Adrenal gland (tissue), 9 donors: ENCODE measurements at regions not wholly inside any gene's neighbourhood (a gene's known extent, or its start where the extent isn't known, plus 50 kb on each side); places are given as distances from the start of the nearest gene placed in this dataset.

Experiments used
- DNase-seq, 7 donors: peaks; one replicate each; pipeline ENCODE4 v3.0.0-alpha.2; 2019 to 2020
- H3K27ac ChIP-seq, 5 donors: fragments of 200-600 bp; sonication (generic) in 4 of 5; 1 replicate in 3 of 5; 2 replicates in 2 of 5; pipeline versions ENCODE4 v1.5.1 to v1.8.0; 2016 to 2020; ENCODE audit warnings: mild to moderate bottlenecking in 1 of 5
- H3K27me3 ChIP-seq: fragments of 200-600 bp; 2 replicates; pipeline ENCODE4 v1.8.0; 2021
- H3K36me3 ChIP-seq, 2 donors: fragments of 200-600 bp; replicated peaks in 1 of 2; 1 replicate in 1 of 2; 2 replicates in 1 of 2; pipeline versions ENCODE4 v1.5.1 to v1.8.0; 2018 to 2022
- H3K4me1 ChIP-seq, 2 donors: fragments of 200-600 bp; replicated peaks in 1 of 2; 1 replicate in 1 of 2; 2 replicates in 1 of 2; pipeline versions ENCODE4 v1.5.1 to v1.8.0; 2018 to 2021
- H3K4me3 ChIP-seq, 4 donors: fragments of 200-600 bp; sonication (generic) in 3 of 4; one replicate each; pipeline ENCODE4 v1.5.1; 2016 to 2018
- H3K9me3 ChIP-seq, 3 donors: fragments of 200-600 bp; sonication (generic) in 1 of 3; replicated peaks in 1 of 3; 1 replicate in 2 of 3; 2 replicates in 1 of 3; pipeline versions ENCODE4 v1.5.1 to v1.8.0; 2016 to 2021
- CTCF ChIP-seq, 6 experiments: fragments of 450-650 bp in 4 of 6; fragments of 200-600 bp in 2 of 6; sonication (generic) in 1 of 6; IDR thresholded peaks; 1 replicate in 5 of 6; 2 replicates in 1 of 6; pipeline versions ENCODE4 v1.5.1 to v1.8.0; 2016 to 2021; ENCODE audit warnings: antibody characterized with exemption in 6 of 6, mild to moderate bottlenecking in 2 of 6, moderate library complexity in 1 of 6
- POLR2A ChIP-seq, 2 donors: fragments of 450-650 bp; IDR thresholded peaks; one replicate each; pipeline ENCODE4 v1.6.1; 2017; ENCODE audit warnings: antibody characterized with exemption in 2 of 2, mild to moderate bottlenecking in 2 of 2, moderate library complexity in 1 of 2
- WGBS, 4 donors: extraction: QIAGEN DNeasy Blood & Tissue Kit in 2 of 4; methylation state at CpG; one replicate each; pipeline versions ENCODE4 v1.1.5 to v1.1.7; 2013 to 2017; 5-methylcytosine and 5-hydroxymethylcytosine counted together
- intact Hi-C, 2 donors: fragments of 100-400 bp; cut with DNase I; formaldehyde crosslinking; loops; one replicate each; pipeline versions ENCODE4 v1.14.1 to v1.15.0; 2022 to 2023
- donor health status: healthy with polysubstance abuse.
- donor health status: Bipolar disorder and iron deficiency.
- donor health status: DM: yes; HTN: yes; CAD: no.
- donor health status: DM: no; HTN: no; CAD: no.
- donor health status: DM: no; HTN: no; CAD: no.

GRCh38 chr11:70569618-70569890 is 171.2 kb downstream of the CTTN start:
- no peak overlapping the region for H3K27ac ChIP-seq
- no peak overlapping the region for H3K4me3 ChIP-seq
- intact Hi-C loops: no loop called here
- 92 to 100% (median 93%) methylated on average over 4 to 8 of the region's 8 CpGs for WGBS, 4 donors
- DNase-seq: no peak
- H3K4me1 ChIP-seq: peaks cover 0 to 9% of the 10 kb centered on the region in 2 donors
- no peaks in the 10 kb centered on the region for H3K36me3 ChIP-seq
- no peaks in the 10 kb centered on the region for H3K9me3 ChIP-seq
- H3K27me3 ChIP-seq: no peaks in the 10 kb centered on the region
- no peak for TF ChIP-seq POLR2A (IDR thresholded peaks at IDR 0.05)
- TF ChIP-seq CTCF (IDR thresholded peaks at IDR 0.05): no peak

GRCh38 chr11:70569996-70570692 is 171.8 kb downstream of the CTTN start:
- WGBS, 4 donors: 87 to 96% (median 89%) methylated on average over 14 to 19 of the region's 19 CpGs
- H3K4me1 ChIP-seq: peaks cover 0 to 9% of the 10 kb centered on the region in 2 donors
- intact Hi-C loops: no loop called here
- TF ChIP-seq CTCF (IDR thresholded peaks at IDR 0.05) (no peak), POLR2A (IDR thresholded peaks at IDR 0.05) (no peak)
- DNase-seq: no peak
- H3K4me3 ChIP-seq: no peak overlapping the region
- no peaks in the 10 kb centered on the region for H3K36me3 ChIP-seq
- H3K27me3 ChIP-seq: no peaks in the 10 kb centered on the region
- H3K27ac ChIP-seq: no peak overlapping the region
- no peaks in the 10 kb centered on the region for H3K9me3 ChIP-seq

- intact Hi-C loops: no loop called here
- H3K4me1 ChIP-seq: peaks cover 0 to 9% of the 10 kb centered on the region in 2 donors
- no peaks in the 10 kb centered on the region for H3K27me3 ChIP-seq
- WGBS, 4 donors: 64 to 86% (median 79%) methylated on average over 8 to 11 of the region's 11 CpGs
- no peak overlapping the region for H3K27ac ChIP-seq
- TF ChIP-seq CTCF (IDR thresholded peaks at IDR 0.05): no peak
- no peak for TF ChIP-seq POLR2A (IDR thresholded peaks at IDR 0.05)
- no peaks in the 10 kb centered on the region for H3K9me3 ChIP-seq
- no peak for DNase-seq
- H3K4me3 ChIP-seq: no peak overlapping the region
- no peaks in the 10 kb centered on the region for H3K36me3 ChIP-seq
These were observed 172.5 kb downstream of the CTTN start for GRCh38 chr11:70570693-70571395.

GRCh38 chr11:70572974-70573260 is 174.6 kb downstream of the CTTN start:
- WGBS, 4 donors: 93 to 97% (median 96%) methylated on average over 16 to 18 of the region's 18 CpGs
- no peak for DNase-seq
- Histone ChIP-seq H3K27me3 (no peaks in the 10 kb centered on the region), H3K9me3 (no peaks in the 10 kb centered on the region), H3K27ac (no peak overlapping the region), H3K4me3 (no peak overlapping the region), H3K4me1 (peaks cover 0 to 5% of the 10 kb centered on the region in 2 donors), H3K36me3 (no peaks in the 10 kb centered on the region)
- intact Hi-C loops: no loop called here
- TF ChIP-seq CTCF (IDR thresholded peaks at IDR 0.05): no peak
- no peak for TF ChIP-seq POLR2A (IDR thresholded peaks at IDR 0.05)
